ENCODE measurements at regions not wholly inside any gene's neighbourhood (a gene's known extent, or its start where the extent isn't known, plus 50 kb on each side); places are given as distances from the start of the nearest gene placed in this dataset.
A peak's percentile ranks its signal among the peaks of the same experiment; 100 is the strongest.

GRCh38 chr1:222157612-222158011 lies 390.3 kb downstream of the HHIPL2 start:
- DNase-seq: no peak

GRCh38 chr1:222140206-222140605 lies 398.3 kb upstream of the DUSP10 start:
- no peak for DNase-seq

GRCh38 chr1:222138095-222138494 lies 396.2 kb upstream of the DUSP10 start:
- no peak for DNase-seq

GRCh38 chr1:222136869-222137268 lies 395.0 kb upstream of the DUSP10 start:
- DNase-seq: no peak

- DNase-seq: no peak
These were observed 387.2 kb upstream of the DUSP10 start for GRCh38 chr1:222129041-222129440.

GRCh38 chr1:222127526-222128152 lies 385.8 kb upstream of the DUSP10 start:
- no peak for DNase-seq

GRCh38 chr1:222127096-222127495 lies 385.2 kb upstream of the DUSP10 start:
- no peak for DNase-seq

- no peak for DNase-seq
These were observed 384.2 kb upstream of the DUSP10 start for GRCh38 chr1:222126052-222126451.

GRCh38 chr1:222124602-222125001 lies 382.7 kb upstream of the DUSP10 start:
- peak; percentile 62 for DNase-seq

- no peak for DNase-seq
These were observed 381.2 kb upstream of the DUSP10 start for GRCh38 chr1:222123111-222123510.

- no peak for DNase-seq
These were observed 375.9 kb upstream of the DUSP10 start for GRCh38 chr1:222117809-222118208.

GRCh38 chr1:222114536-222115156 lies 372.8 kb upstream of the DUSP10 start:
- no peak for DNase-seq

GRCh38 chr1:222109836-222110235 lies 367.9 kb upstream of the DUSP10 start:
- DNase-seq: no peak

- no peak for DNase-seq
These were observed 366.1 kb upstream of the DUSP10 start for GRCh38 chr1:222107975-222108374.

GRCh38 chr1:222107267-222107666 lies 365.4 kb upstream of the DUSP10 start:
- DNase-seq: no peak

GRCh38 chr1:222106377-222106776 lies 364.5 kb upstream of the DUSP10 start:
- no peak for DNase-seq

- no peak for DNase-seq
These were observed 364.0 kb upstream of the DUSP10 start for GRCh38 chr1:222105861-222106260.

GRCh38 chr1:222105393-222105737 lies 363.5 kb upstream of the DUSP10 start:
- no peak for DNase-seq

GRCh38 chr1:222104694-222105392 lies 363.0 kb upstream of the DUSP10 start:
- no peak for DNase-seq

- DNase-seq: no peak
These were observed 362.2 kb upstream of the DUSP10 start for GRCh38 chr1:222104097-222104496.

- DNase-seq: no peak
These were observed 357.9 kb upstream of the DUSP10 start for GRCh38 chr1:222099746-222100145.

- DNase-seq: no peak
These were observed 356.5 kb upstream of the DUSP10 start for GRCh38 chr1:222098404-222098803.

- no peak for DNase-seq
These were observed 355.7 kb upstream of the DUSP10 start for GRCh38 chr1:222097588-222097987.

- DNase-seq: no peak
These were observed 355.0 kb upstream of the DUSP10 start for GRCh38 chr1:222096883-222097282.

- DNase-seq: no peak
These were observed 354.5 kb upstream of the DUSP10 start for GRCh38 chr1:222096476-222096772.

Measured in NCI-H1694 treated with DMSO at 0.1 percent for 48 hours (cell line).